ENCODE measurements at regions not wholly inside any gene's neighbourhood (a gene's known extent, or its start where the extent isn't known, plus 50 kb on each side); places are given as distances from the start of the nearest gene placed in this dataset.

- DNase-seq (ENCODE audit: low spot score), result no peak
- POLR2A ChIA-PET, result no interaction called here
- Mint-ChIP-seq H3K36me3 (peaks cover 2% of the 10 kb centered on the region), H3K27me3 (ENCODE audit: low read depth) (no peaks in the 10 kb centered on the region; the same call in 1 of the 2 replicates), H3K4me1 (no peaks in the 10 kb centered on the region), H3K27ac (no peak overlapping the region), H3K9me3 (peaks cover 20% of the 10 kb centered on the region), H3K4me3 (no peak overlapping the region)
- TF ChIP-seq NFYB (CRISPR knock-in tag; conservative IDR thresholded peaks at IDR 0.05; ENCODE audit: low read depth) (no peak), STAT6 (CRISPR knock-in tag; conservative IDR thresholded peaks at IDR 0.05; ENCODE audit: low read depth) (no peak), TEAD4 (CRISPR knock-in tag; IDR thresholded peaks at IDR 0.05) (no peak), CDX4 (CRISPR knock-in tag; IDR thresholded peaks at IDR 0.05; ENCODE audit: borderline replicate concordance) (no peak), GRHL2 (CRISPR knock-in tag; IDR thresholded peaks at IDR 0.05; ENCODE audit: insufficient replicate concordance, severe bottlenecking) (no peak), CBFB (CRISPR knock-in tag; IDR thresholded peaks at IDR 0.05; ENCODE audit: low read depth) (no peak)
- TF ChIP-seq, protein P1, sequence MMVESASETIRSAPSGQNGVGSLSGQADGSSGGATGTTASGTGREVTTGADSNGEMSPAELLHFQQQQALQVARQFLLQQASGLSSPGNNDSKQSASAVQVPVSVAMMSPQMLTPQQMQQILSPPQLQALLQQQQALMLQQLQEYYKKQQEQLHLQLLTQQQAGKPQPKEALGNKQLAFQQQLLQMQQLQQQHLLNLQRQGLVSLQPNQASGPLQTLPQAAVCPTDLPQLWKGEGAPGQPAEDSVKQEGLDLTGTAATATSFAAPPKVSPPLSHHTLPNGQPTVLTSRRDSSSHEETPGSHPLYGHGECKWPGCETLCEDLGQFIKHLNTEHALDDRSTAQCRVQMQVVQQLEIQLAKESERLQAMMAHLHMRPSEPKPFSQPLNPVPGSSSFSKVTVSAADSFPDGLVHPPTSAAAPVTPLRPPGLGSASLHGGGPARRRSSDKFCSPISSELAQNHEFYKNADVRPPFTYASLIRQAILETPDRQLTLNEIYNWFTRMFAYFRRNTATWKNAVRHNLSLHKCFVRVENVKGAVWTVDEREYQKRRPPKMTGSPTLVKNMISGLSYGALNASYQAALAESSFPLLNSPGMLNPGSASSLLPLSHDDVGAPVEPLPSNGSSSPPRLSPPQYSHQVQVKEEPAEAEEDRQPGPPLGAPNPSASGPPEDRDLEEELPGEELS (CRISPR knock-in tag; IDR thresholded peaks at IDR 0.05), result no peak
- no peak for ATAC-seq
- CTCF ChIA-PET, result no interaction called here
Observed at GRCh38 chr3:69585472-69585871, 153.8 kb upstream of the MITF start.

- no peak for DNase-seq (ENCODE audit: low spot score)
- ChIA-PET POLR2A (no interaction called here), CTCF (no interaction called here)
- Mint-ChIP-seq H3K27ac (no peak overlapping the region), H3K4me1 (no peaks in the 10 kb centered on the region), H3K36me3 (no peaks in the 10 kb centered on the region), H3K9me3 (peaks cover 17% of the 10 kb centered on the region), H3K4me3 (no peak overlapping the region), H3K27me3 (ENCODE audit: low read depth) (no peaks in the 10 kb centered on the region)
- ATAC-seq, result no peak
- TF ChIP-seq, protein P2, sequence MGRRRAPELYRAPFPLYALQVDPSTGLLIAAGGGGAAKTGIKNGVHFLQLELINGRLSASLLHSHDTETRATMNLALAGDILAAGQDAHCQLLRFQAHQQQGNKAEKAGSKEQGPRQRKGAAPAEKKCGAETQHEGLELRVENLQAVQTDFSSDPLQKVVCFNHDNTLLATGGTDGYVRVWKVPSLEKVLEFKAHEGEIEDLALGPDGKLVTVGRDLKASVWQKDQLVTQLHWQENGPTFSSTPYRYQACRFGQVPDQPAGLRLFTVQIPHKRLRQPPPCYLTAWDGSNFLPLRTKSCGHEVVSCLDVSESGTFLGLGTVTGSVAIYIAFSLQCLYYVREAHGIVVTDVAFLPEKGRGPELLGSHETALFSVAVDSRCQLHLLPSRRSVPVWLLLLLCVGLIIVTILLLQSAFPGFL (CRISPR knock-in tag; IDR thresholded peaks at IDR 0.05; ENCODE audit: borderline replicate concordance), result no peak
- TF ChIP-seq PRRX2 (CRISPR knock-in tag; IDR thresholded peaks at IDR 0.05) (no peak), NFE2L1 (CRISPR knock-in tag; IDR thresholded peaks at IDR 0.05) (no peak), FOXK1 (CRISPR knock-in tag; IDR thresholded peaks at IDR 0.05) (no peak), TEAD1 (CRISPR knock-in tag; IDR thresholded peaks at IDR 0.05) (no peak), RELA (CRISPR knock-in tag; IDR thresholded peaks at IDR 0.05; ENCODE audit: borderline replicate concordance) (no peak), ARID4B (CRISPR knock-in tag; IDR thresholded peaks at IDR 0.05; ENCODE audit: borderline replicate concordance) (no peak)
Observed at GRCh38 chr3:69582044-69582443, 157.2 kb upstream of the MITF start.

All from WTC11 (cell line).